Hepatocyte (in vitro differentiated cells): ENCODE measurements at regions not wholly inside any gene's neighbourhood (a gene's known extent, or its start where the extent isn't known, plus 50 kb on each side); places are given as distances from the start of the nearest gene placed in this dataset.

Source experiments
- CTCF ChIP-seq: fragments of 200-600 bp; sonication (generic); IDR thresholded peaks from 2 replicates; pipeline ENCODE4 v1.5.1; 2016; ENCODE audit warnings: antibody characterized with exemption, mild to moderate bottlenecking; ENCODE audit not compliant: poor library complexity
- EZH2 ChIP-seq: fragments of 200-600 bp; sonication (generic); IDR thresholded peaks from 2 replicates; pipeline ENCODE4 v1.6.1; 2016; ENCODE audit warnings: antibody characterized with exemption, mild to moderate bottlenecking, borderline replicate concordance

GRCh38 chr11:129282634-129283033 lies 90.5 kb upstream of the ARHGAP32 start:
- no peak for TF ChIP-seq CTCF
- TF ChIP-seq EZH2 = no peak
